OCI-LY1 (cell line): ENCODE measurements at regions not wholly inside any gene's neighbourhood (a gene's known extent, or its start where the extent isn't known, plus 50 kb on each side); places are given as distances from the start of the nearest gene placed in this dataset.

Experiments
- H2AFZ ChIP-seq: fragments of 200-600 bp; sonication (generic), shearing (Covaris generic); 2 replicates; pipeline ENCODE4 v1.6.0; 2014; ENCODE audit warnings: antibody characterized with exemption, mild to moderate bottlenecking, low read length
- H3F3A ChIP-seq: fragments of 200-600 bp; sonication (generic), shearing (Covaris generic); 2 replicates; pipeline ENCODE4 v1.6.0; 2014; ENCODE audit warnings: mild to moderate bottlenecking, antibody characterized with exemption, low read length, moderate library complexity; ENCODE audit not compliant: insufficient read depth
- H3K27ac ChIP-seq: fragments of 200-600 bp; sonication (generic); 2 replicates; pipeline ENCODE4 v1.5.1; 2014; ENCODE audit warnings: low read length, mixed run types, mild to moderate bottlenecking, low read depth; ENCODE audit not compliant: poor library complexity, severe bottlenecking
- H3K27me3 ChIP-seq: fragments of 200-600 bp; sonication (generic); 2 replicates; pipeline ENCODE4 v1.6.0; 2014; ENCODE audit warnings: antibody characterized with exemption, mild to moderate bottlenecking, low read length, moderate library complexity; ENCODE audit not compliant: insufficient read depth
- H3K36me3 ChIP-seq: fragments of 200-600 bp; sonication (generic); 2 replicates; pipeline ENCODE4 v1.6.1; 2014; ENCODE audit warnings: mild to moderate bottlenecking, antibody characterized with exemption, low read length, moderate library complexity, mixed read lengths; ENCODE audit not compliant: insufficient read depth
- H3K4me1 ChIP-seq: fragments of 200-600 bp; sonication (generic); 2 replicates; pipeline ENCODE4 v1.5.1; 2014; ENCODE audit warnings: mild to moderate bottlenecking, low read length, moderate library complexity; ENCODE audit not compliant: insufficient read depth, severe bottlenecking
- H3K4me2 ChIP-seq: fragments of 200-600 bp; sonication (generic), shearing (Covaris generic); 2 replicates; pipeline ENCODE4 v1.6.1; 2014; ENCODE audit warnings: low read length
- H3K4me3 ChIP-seq: fragments of 200-600 bp; sonication (generic); 2 replicates; pipeline ENCODE4 v1.5.1; 2014; ENCODE audit warnings: low read length, low read depth, mild to moderate bottlenecking, mixed read lengths; ENCODE audit not compliant: poor library complexity, severe bottlenecking
- H3K79me2 ChIP-seq: fragments of 200-600 bp; shearing (Covaris generic); 2 replicates; pipeline ENCODE4 v1.6.1; 2016; ENCODE audit warnings: mixed run types, low read length, mixed read lengths; ENCODE audit not compliant: insufficient read depth
- H3K9ac ChIP-seq: fragments of 200-600 bp; sonication (generic), shearing (Covaris generic); 2 replicates; pipeline ENCODE4 v1.6.1; 2014; ENCODE audit warnings: mild to moderate bottlenecking, low read length, mixed read lengths
- H3K9me2 ChIP-seq: fragments of 200-600 bp; sonication (generic), shearing (Covaris generic); 2 replicates; pipeline ENCODE4 v1.6.1; 2014; ENCODE audit warnings: low read depth, mild to moderate bottlenecking, low read length, mixed read lengths
- H3K9me3 ChIP-seq: fragments of 200-600 bp; shearing (Covaris generic); 2 replicates; pipeline ENCODE4 v1.6.1; 2014; ENCODE audit warnings: low read length, mixed read lengths
- H4K20me1 ChIP-seq: fragments of 200-600 bp; sonication (generic), shearing (Covaris generic); 2 replicates; pipeline ENCODE4 v1.6.0; 2016; ENCODE audit warnings: mild to moderate bottlenecking, low read length; ENCODE audit not compliant: insufficient read depth
- CTCF ChIP-seq: fragments of 200-600 bp; sonication (generic), shearing (Covaris generic); IDR thresholded peaks from 2 replicates; pipeline ENCODE4 v1.5.1; 2017; ENCODE audit warnings: mild to moderate bottlenecking, antibody characterized with exemption, low read length, moderate library complexity, mixed read lengths
- EZH2 ChIP-seq: fragments of 200-600 bp; sonication (generic), shearing (Covaris generic); IDR thresholded peaks from 2 replicates; pipeline ENCODE4 v1.8.0; 2017; ENCODE audit warnings: borderline replicate concordance, mixed run types, mild to moderate bottlenecking, antibody characterized with exemption, low read length, moderate library complexity, mixed read lengths

- no peaks in the 10 kb centered on the region for H3F3A ChIP-seq
- TF ChIP-seq CTCF (no peak), EZH2 (no peak)
- no peak overlapping the region for H3K4me2 ChIP-seq
- no peaks in the 10 kb centered on the region; the same call in 1 of the 2 replicates for H3K9me2 ChIP-seq
- no peaks in the 10 kb centered on the region for H3K4me1 ChIP-seq
- H3K36me3 ChIP-seq: no peaks in the 10 kb centered on the region
- no peaks in the 10 kb centered on the region for H3K9me3 ChIP-seq
- no peaks in the 10 kb centered on the region for H4K20me1 ChIP-seq
- no peaks in the 10 kb centered on the region for H3K27me3 ChIP-seq
- no peak overlapping the region for H3K27ac ChIP-seq
- no peak overlapping the region for H2AFZ ChIP-seq
- H3K79me2 ChIP-seq: no peaks in the 10 kb centered on the region
- no peak overlapping the region for H3K9ac ChIP-seq
- no peak overlapping the region for H3K4me3 ChIP-seq
Measured at GRCh38 chr2:188853307-188853706, 120.9 kb upstream of the COL3A1 start.

- no peaks in the 10 kb centered on the region for H3K79me2 ChIP-seq
- H3K4me3 ChIP-seq: no peak overlapping the region
- no peaks in the 10 kb centered on the region for H3K4me1 ChIP-seq
- no peak overlapping the region for H2AFZ ChIP-seq
- no peak overlapping the region for H3K4me2 ChIP-seq
- no peak overlapping the region for H3K27ac ChIP-seq
- no peaks in the 10 kb centered on the region for H3K9me3 ChIP-seq
- H3K9ac ChIP-seq: no peak overlapping the region
- no peaks in the 10 kb centered on the region for H3K27me3 ChIP-seq
- no peaks in the 10 kb centered on the region for H3K36me3 ChIP-seq
- no peaks in the 10 kb centered on the region for H4K20me1 ChIP-seq
- no peaks in the 10 kb centered on the region for H3K9me2 ChIP-seq
- TF ChIP-seq CTCF (no peak), EZH2 (no peak)
- H3F3A ChIP-seq: no peaks in the 10 kb centered on the region
Measured at GRCh38 chr2:188865681-188866080, 108.5 kb upstream of the COL3A1 start.

- Histone ChIP-seq H3K27me3 (no peaks in the 10 kb centered on the region), H3K36me3 (no peaks in the 10 kb centered on the region), H3K4me3 (no peak overlapping the region), H3K79me2 (no peaks in the 10 kb centered on the region), H3K4me1 (no peaks in the 10 kb centered on the region), H2AFZ (no peak overlapping the region), H3K27ac (no peak overlapping the region), H3K4me2 (no peak overlapping the region), H3K9ac (no peak overlapping the region), H3K9me3 (no peaks in the 10 kb centered on the region), H3F3A (no peaks in the 10 kb centered on the region), H3K9me2 (no peaks in the 10 kb centered on the region), H4K20me1 (no peaks in the 10 kb centered on the region)
- no peak for TF ChIP-seq EZH2
Measured at GRCh38 chr2:188869550-188869949, 104.6 kb upstream of the COL3A1 start.

- Histone ChIP-seq H3K36me3 (no peaks in the 10 kb centered on the region), H3K27ac (no peak overlapping the region), H3K4me2 (no peak overlapping the region), H3F3A (no peaks in the 10 kb centered on the region), H3K4me1 (no peaks in the 10 kb centered on the region), H2AFZ (no peak overlapping the region), H3K4me3 (no peak overlapping the region), H3K9ac (no peak overlapping the region), H4K20me1 (no peaks in the 10 kb centered on the region), H3K27me3 (no peaks in the 10 kb centered on the region), H3K9me2 (no peaks in the 10 kb centered on the region), H3K9me3 (no peaks in the 10 kb centered on the region), H3K79me2 (no peaks in the 10 kb centered on the region)
- TF ChIP-seq EZH2 (no peak), CTCF (no peak)
Measured at GRCh38 chr2:188870289-188870688, 103.9 kb upstream of the COL3A1 start.
